ENCODE measurements at regions not wholly inside any gene's neighbourhood (a gene's known extent, or its start where the extent isn't known, plus 50 kb on each side); places are given as distances from the start of the nearest gene placed in this dataset.
"Not testable (repeated sequence)": the region's sequence is repeated elsewhere in the genome, so short reads cannot be mapped to it uniquely, and the experiment has no call there.

GRCh38 chr6:112401083-112401482 is 54.0 kb downstream of the RFPL4B start:
- no peak for DNase-seq (ENCODE audit: low spot score)

DNA sequence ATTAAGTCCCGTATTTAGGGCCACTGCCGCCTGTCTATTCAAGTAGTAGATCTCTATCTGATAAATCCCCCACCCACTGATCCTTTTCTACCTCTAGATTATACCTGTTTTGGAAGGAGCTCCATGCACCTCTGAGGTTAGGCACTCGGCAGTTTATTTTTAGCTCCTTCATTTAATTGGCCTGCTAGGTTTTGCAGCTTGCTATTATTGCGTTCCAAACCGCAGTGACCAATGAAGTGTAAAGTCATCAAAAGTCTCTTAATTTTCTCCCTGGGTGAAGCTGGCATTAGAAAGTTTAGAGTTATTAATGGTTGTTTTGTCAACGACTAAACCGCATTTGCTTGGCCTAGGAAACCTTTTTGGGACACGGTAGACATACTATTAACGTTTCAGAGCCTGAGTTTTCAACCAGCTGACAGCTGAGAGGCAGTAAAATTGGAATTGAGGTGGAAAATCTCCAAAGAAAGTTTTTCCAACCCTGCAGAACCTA is 60.0 kb downstream of the RFPL4B start:
- DNase-seq (ENCODE audit: low spot score), result no peak

- DNase-seq (ENCODE audit: low spot score), result no peak
These were observed 61.4 kb downstream of the RFPL4B start for GRCh38 chr6:112408522-112408921.

DNA sequence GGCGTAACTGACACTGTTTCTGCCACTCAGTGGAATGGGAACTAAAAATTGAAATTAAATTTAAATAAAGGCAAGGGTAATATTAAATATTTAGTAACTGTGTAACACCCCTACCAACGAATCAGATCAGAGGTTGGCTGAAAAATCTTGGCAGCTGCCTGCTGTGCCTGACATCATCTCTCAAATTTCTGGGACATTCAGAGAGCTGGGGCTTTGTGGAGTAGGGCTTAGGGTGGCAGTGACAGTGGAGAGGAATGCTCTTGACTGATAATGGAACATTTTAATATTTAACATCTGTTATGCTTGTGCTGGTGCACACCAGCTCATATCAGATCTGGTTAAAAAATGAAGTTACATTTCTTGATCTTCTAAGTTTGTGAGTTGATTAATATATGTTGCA is 62.2 kb downstream of the RFPL4B start:
- DNase-seq (ENCODE audit: low spot score), result no peak

DNA sequence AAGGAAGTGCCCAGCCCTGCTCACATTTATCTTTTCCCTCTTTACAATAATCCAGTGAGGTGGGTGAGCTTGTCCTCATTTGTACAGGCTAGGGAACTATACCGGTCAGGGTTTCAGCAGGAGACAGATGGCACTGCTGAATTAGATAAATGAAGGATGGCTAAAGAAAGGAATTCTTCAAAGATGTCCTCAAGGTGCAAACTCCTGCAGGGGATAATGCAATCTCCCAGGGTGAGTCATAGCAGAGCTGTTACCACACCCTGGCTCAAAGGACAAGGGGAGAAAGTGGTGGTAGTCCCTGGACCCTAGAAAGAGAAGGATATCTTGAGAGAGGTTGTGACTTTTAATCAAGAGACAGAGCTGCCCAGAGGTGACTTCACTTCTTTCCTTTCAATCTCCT is 66.7 kb downstream of the RFPL4B start:
- no peak for DNase-seq (ENCODE audit: low spot score)

DNA sequence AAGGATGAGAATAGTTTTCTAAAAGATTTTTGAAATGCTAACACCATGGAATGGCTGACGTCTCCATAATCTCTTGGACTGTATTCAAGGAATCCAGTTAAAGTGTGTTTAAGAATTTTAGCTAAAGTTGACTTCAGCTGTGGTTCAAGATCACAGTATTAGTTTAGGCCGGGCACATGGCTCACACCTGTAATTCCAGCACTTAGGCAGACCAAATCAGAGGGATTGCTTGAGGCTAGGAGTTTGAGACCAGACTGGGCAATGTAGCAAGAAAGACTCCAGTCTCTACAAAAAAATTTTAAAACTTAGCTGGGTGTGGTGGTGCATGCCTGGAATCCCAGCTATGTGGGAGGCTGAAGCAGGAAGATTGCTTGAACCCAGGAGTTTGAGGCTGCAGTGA is 68.2 kb downstream of the RFPL4B start:
- no peak for DNase-seq (ENCODE audit: low spot score)

GRCh38 chr6:112416866-112417265 is 69.7 kb downstream of the RFPL4B start:
- DNase-seq (ENCODE audit: low spot score), result no peak

- DNase-seq (ENCODE audit: low spot score), result not testable (repeated sequence)
These were observed 79.9 kb downstream of the RFPL4B start for GRCh38 chr6:112427011-112427410.

- DNase-seq (ENCODE audit: low spot score), result no peak
These were observed 80.4 kb downstream of the RFPL4B start for GRCh38 chr6:112427499-112427898.

- no peak for DNase-seq (ENCODE audit: low spot score)
These were observed 81.3 kb downstream of the RFPL4B start for GRCh38 chr6:112428477-112428876.

DNA sequence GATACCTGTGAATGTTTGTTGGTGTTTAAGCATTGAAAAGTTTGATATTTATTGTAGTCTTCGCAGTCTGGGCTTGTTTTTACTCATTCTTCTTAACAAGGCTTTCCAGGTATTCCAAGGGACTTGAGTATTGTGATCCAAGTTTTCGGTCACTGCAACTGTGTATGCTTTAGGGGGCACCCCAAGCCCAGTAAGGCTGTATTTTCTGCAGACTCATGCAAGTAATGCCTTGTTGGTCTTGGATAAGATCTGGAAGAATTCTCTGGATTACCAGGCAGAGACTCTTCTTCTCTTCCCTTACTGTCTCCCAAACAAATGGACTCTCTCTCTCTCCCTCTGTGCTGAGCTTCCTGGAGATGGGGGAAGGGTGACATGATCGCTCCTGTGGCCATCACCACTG is 82.1 kb downstream of the RFPL4B start:
- DNase-seq (ENCODE audit: low spot score), result no peak

GRCh38 chr6:112431803-112432202 is 84.7 kb downstream of the RFPL4B start:
- no peak for DNase-seq (ENCODE audit: low spot score)

GRCh38 chr6:112432853-112433252 is 85.7 kb downstream of the RFPL4B start:
- no peak for DNase-seq (ENCODE audit: low spot score)

DNA sequence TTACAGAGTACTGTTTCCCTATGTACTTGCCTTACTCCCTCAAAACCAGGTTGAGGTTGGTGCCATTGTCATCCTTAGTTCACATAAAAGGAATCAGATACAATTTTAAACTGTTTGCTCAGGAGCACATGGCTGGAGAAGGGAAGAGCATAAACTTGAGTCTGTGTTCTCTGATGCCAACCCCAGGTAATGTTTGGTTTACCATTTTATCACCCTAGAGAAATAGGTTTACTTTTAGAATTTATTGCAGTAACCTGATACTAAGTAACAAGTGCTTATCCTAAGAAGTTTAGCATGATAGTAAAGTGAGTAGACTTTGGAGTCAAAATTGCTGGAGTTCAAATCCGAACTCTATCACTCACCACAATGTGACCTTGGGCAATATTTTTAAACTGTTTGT is 86.3 kb downstream of the RFPL4B start:
- no peak for DNase-seq (ENCODE audit: low spot score)

DNA sequence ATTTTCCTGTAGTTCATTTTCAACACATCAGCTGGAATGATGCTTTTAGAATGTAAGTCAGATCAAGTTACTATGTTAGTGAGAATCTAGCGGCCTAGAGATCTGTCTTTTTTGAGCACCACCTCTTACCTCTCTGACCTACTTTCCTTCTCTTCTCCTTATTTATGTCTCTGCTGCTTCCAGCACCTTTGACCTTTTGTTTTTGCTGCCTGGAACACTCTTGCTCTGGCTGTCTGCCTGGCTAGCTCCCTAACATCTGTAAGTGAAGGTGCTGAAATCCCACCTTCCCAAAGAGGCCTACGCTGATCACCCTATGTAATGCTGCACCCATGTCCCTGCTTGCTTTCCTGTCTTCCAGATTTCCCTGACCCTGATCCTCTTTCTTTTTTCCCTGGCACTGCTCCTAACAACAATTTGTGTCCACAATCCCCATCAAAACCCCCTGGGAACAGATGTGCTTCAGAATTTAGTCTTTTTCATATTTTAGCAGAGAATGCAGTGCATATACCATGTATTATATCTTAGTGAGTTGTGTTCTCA is 87.8 kb downstream of the RFPL4B start:
- DNase-seq (ENCODE audit: low spot score), result no peak

GRCh38 chr6:112437058-112437457 is 89.9 kb downstream of the RFPL4B start:
- no peak for DNase-seq (ENCODE audit: low spot score)

GRCh38 chr6:112439010-112439409 is 91.9 kb downstream of the RFPL4B start:
- DNase-seq (ENCODE audit: low spot score), result no peak

- no peak for DNase-seq (ENCODE audit: low spot score)
These were observed 92.3 kb downstream of the RFPL4B start for GRCh38 chr6:112439432-112439831.

DNA sequence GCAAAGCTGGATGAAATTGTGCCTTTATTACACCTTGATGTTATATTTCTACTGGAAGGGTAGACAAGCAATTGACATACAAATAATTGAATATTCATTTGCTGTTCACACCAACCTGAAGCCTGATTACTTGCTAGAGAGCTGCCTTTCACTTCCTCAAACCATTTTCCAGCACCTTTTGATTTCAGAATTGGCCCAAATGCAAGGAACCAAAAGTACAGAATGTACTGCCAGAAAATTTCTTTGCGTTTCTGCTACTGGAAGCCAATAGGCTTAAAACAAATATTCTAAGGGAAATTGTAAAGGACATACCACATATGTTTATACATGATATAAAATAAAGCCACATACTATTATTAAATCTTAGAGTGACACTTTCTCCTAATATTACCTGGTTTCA is 94.5 kb downstream of the RFPL4B start:
- DNase-seq (ENCODE audit: low spot score), result no peak

DNA sequence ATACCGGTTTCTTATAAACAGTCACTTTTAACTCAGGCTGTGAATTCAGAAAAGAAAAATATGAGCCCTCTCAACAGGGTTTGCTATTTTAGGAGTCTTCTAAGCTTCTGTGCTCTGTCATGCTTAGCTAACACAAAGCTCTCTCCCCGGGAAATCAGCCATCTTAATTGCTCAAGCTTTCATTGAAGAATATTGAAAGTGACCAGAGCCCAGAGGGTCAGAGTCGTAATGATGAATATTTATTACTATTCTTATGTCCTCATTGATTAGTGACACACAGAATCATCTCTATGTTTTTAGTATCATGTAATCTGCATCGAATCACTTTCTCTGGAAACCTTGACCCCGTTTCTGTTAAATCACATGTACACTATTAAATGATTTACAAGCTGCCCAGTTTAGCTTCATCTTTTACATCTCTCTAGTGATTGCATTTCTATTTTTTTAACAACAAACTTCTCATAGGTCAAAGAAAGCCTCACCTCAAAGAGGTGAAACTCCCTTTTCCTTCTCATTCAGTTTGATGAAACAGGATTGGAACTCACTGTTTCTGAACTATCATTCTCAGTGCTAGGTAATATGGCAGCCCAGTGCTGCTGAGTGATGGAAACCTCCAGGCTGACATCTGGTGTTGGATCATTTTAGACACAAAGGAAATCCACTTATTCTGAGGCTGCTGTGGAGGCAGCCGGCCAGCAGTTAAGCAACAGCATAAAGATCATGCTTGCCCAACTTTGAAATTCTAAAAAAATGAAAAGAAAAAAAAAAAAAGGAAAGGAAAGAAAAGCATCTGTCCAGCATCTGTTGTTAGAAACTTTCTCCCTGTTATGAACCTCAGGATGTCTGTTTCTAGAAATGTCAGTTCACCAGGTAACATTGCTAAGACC is 96.3 kb downstream of the RFPL4B start:
- DNase-seq (ENCODE audit: low spot score), result no peak

GRCh38 chr6:112448786-112449185 is 101.7 kb downstream of the RFPL4B start:
- DNase-seq (ENCODE audit: low spot score), result not testable (repeated sequence)

DNA sequence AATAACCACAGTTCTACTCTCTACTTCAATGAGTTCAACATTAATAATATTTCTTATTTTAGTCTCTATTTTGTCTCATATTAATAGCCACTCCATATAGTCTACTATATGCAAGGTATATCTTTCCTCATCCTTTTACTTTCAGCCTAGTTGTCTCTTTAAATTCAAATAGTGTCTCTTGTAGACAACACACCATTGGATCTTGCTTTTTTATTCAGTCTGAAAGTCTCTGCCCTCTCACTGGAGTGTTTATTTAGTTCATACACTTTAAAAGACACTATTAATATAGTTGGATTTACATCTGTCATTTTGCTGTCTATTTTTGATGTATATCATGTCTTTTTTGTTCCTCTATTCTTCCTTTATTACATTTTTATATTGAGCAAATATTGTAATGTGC is 103.5 kb downstream of the RFPL4B start:
- no peak for DNase-seq (ENCODE audit: low spot score)

- no peak for DNase-seq (ENCODE audit: low spot score)
These were observed 110.8 kb downstream of the RFPL4B start for GRCh38 chr6:112457886-112458285.
